ENCODE measurements at regions not wholly inside any gene's neighbourhood (a gene's known extent, or its start where the extent isn't known, plus 50 kb on each side); places are given as distances from the start of the nearest gene placed in this dataset.

DNA sequence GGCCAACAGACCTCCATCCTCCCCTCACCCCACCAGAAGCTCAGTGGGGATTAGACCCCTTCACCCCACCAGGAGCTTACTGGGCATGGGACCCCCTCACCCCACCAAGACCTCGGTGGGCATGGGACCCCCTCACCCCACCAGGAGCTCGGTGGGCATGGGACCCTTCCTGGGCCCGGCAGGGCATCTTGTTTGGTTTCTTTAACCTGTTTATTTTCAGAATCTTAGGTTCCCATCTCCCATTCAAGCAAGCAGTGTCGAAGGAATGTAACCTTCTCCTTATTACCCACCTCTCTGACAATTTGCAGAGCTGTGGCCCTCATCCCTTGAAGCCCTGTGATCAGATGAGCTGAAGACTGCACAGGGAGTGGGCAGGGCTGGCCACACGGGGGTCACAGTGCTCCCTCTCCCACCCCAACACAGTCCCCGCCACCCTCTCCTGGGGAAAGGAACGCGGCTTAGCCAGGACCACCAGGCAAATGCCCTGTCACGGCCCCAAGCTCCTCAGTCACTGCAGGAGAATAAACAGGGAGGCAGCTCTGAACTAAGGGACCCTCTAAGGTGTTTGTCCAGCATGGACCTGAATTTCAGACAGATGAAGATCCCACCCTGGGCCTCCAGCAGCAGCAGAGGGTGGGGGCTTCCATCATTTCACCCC, 330.0 kb downstream of the NPHP4 start:
- Mint-ChIP-seq H3K27me3 (ENCODE audit: low read depth) (no peaks in the 10 kb centered on the region; the same call in 1 of the 2 replicates), H3K36me3 (peaks cover 22% of the 10 kb centered on the region), H3K9me3 (peaks cover 46% of the 10 kb centered on the region), H3K4me1 (no peaks in the 10 kb centered on the region), H3K27ac (no peak overlapping the region), H3K4me3 (no peak overlapping the region)
- CTCF ChIA-PET: no interaction called here
- POLR2A ChIA-PET: no interaction called here
- no peak for TF ChIP-seq ZNF396 (CRISPR knock-in tag; IDR thresholded peaks at IDR 0.05; ENCODE audit: borderline replicate concordance)
- TF ChIP-seq, protein P1, sequence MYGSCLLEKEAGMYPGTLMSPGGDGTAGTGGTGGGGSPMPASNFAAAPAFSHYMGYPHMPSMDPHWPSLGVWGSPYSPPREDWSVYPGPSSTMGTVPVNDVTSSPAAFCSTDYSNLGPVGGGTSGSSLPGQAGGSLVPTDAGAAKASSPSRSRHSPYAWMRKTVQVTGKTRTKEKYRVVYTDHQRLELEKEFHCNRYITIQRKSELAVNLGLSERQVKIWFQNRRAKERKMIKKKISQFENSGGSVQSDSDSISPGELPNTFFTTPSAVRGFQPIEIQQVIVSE (CRISPR knock-in tag; IDR thresholded peaks at IDR 0.05; ENCODE audit: borderline replicate concordance): no peak
- TF ChIP-seq FOXP1 (CRISPR knock-in tag; IDR thresholded peaks at IDR 0.05; ENCODE audit: borderline replicate concordance): no peak
- TF ChIP-seq, protein P2, sequence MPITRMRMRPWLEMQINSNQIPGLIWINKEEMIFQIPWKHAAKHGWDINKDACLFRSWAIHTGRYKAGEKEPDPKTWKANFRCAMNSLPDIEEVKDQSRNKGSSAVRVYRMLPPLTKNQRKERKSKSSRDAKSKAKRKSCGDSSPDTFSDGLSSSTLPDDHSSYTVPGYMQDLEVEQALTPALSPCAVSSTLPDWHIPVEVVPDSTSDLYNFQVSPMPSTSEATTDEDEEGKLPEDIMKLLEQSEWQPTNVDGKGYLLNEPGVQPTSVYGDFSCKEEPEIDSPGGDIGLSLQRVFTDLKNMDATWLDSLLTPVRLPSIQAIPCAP (CRISPR knock-in tag; IDR thresholded peaks at IDR 0.05): no peak
- no peak for TF ChIP-seq PRRX2 (CRISPR knock-in tag; IDR thresholded peaks at IDR 0.05)
- TF ChIP-seq NR1H2 (CRISPR knock-in tag; IDR thresholded peaks at IDR 0.05): no peak
- TF ChIP-seq GABPB1 (CRISPR knock-in tag; IDR thresholded peaks at IDR 0.05): no peak
- no peak for TF ChIP-seq SMAD3 (CRISPR knock-in tag; IDR thresholded peaks at IDR 0.05; ENCODE audit: borderline replicate concordance)
- TF ChIP-seq, protein P3, sequence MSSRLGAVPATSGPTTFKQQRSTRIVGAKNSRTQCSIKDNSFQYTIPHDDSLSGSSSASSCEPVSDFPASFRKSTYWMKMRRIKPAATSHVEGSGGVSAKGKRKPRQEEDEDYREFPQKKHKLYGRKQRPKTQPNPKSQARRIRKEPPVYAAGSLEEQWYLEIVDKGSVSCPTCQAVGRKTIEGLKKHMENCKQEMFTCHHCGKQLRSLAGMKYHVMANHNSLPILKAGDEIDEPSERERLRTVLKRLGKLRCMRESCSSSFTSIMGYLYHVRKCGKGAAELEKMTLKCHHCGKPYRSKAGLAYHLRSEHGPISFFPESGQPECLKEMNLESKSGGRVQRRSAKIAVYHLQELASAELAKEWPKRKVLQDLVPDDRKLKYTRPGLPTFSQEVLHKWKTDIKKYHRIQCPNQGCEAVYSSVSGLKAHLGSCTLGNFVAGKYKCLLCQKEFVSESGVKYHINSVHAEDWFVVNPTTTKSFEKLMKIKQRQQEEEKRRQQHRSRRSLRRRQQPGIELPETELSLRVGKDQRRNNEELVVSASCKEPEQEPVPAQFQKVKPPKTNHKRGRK (CRISPR knock-in tag; IDR thresholded peaks at IDR 0.05; ENCODE audit: borderline replicate concordance): no peak
- no peak for TF ChIP-seq CREB1 (CRISPR knock-in tag; IDR thresholded peaks at IDR 0.05)
- TF ChIP-seq, protein P4, sequence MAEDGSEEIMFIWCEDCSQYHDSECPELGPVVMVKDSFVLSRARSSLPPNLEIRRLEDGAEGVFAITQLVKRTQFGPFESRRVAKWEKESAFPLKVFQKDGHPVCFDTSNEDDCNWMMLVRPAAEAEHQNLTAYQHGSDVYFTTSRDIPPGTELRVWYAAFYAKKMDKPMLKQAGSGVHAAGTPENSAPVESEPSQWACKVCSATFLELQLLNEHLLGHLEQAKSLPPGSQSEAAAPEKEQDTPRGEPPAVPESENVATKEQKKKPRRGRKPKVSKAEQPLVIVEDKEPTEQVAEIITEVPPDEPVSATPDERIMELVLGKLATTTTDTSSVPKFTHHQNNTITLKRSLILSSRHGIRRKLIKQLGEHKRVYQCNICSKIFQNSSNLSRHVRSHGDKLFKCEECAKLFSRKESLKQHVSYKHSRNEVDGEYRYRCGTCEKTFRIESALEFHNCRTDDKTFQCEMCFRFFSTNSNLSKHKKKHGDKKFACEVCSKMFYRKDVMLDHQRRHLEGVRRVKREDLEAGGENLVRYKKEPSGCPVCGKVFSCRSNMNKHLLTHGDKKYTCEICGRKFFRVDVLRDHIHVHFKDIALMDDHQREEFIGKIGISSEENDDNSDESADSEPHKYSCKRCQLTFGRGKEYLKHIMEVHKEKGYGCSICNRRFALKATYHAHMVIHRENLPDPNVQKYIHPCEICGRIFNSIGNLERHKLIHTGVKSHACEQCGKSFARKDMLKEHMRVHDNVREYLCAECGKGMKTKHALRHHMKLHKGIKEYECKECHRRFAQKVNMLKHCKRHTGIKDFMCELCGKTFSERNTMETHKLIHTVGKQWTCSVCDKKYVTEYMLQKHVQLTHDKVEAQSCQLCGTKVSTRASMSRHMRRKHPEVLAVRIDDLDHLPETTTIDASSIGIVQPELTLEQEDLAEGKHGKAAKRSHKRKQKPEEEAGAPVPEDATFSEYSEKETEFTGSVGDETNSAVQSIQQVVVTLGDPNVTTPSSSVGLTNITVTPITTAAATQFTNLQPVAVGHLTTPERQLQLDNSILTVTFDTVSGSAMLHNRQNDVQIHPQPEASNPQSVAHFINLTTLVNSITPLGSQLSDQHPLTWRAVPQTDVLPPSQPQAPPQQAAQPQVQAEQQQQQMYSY (CRISPR knock-in tag; IDR thresholded peaks at IDR 0.05): no peak
- no peak for TF ChIP-seq JUN (CRISPR knock-in tag; IDR thresholded peaks at IDR 0.05)
- TF ChIP-seq, protein P5, sequence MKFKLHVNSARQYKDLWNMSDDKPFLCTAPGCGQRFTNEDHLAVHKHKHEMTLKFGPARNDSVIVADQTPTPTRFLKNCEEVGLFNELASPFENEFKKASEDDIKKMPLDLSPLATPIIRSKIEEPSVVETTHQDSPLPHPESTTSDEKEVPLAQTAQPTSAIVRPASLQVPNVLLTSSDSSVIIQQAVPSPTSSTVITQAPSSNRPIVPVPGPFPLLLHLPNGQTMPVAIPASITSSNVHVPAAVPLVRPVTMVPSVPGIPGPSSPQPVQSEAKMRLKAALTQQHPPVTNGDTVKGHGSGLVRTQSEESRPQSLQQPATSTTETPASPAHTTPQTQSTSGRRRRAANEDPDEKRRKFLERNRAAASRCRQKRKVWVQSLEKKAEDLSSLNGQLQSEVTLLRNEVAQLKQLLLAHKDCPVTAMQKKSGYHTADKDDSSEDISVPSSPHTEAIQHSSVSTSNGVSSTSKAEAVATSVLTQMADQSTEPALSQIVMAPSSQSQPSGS (CRISPR knock-in tag; IDR thresholded peaks at IDR 0.05; ENCODE audit: borderline replicate concordance, low read depth): no peak
- ATAC-seq: no peak
- no peak for DNase-seq (ENCODE audit: low spot score)

- DNase-seq (ENCODE audit: low spot score): no peak
- H3K4me3 Mint-ChIP-seq: no peak overlapping the region
- no peaks in the 10 kb centered on the region; the same call in 1 of the 2 replicates for H3K27me3 Mint-ChIP-seq (ENCODE audit: low read depth)
- CTCF ChIA-PET: no interaction called here
- H3K36me3 Mint-ChIP-seq: peaks cover 21% of the 10 kb centered on the region
- peaks cover 47% of the 10 kb centered on the region for H3K9me3 Mint-ChIP-seq
- POLR2A ChIA-PET: no interaction called here
- ATAC-seq: no peak
- no peaks in the 10 kb centered on the region for H3K4me1 Mint-ChIP-seq
- no peak overlapping the region for H3K27ac Mint-ChIP-seq
- no peak for TF ChIP-seq NFATC4 (CRISPR knock-in tag; IDR thresholded peaks at IDR 0.05)
- no peak for TF ChIP-seq ZNF396 (CRISPR knock-in tag; IDR thresholded peaks at IDR 0.05; ENCODE audit: borderline replicate concordance)
- TF ChIP-seq, protein P2 (CRISPR knock-in tag; IDR thresholded peaks at IDR 0.05): no peak
- TF ChIP-seq ATF6 (CRISPR knock-in tag; IDR thresholded peaks at IDR 0.05): no peak
- TF ChIP-seq, protein P3 (CRISPR knock-in tag; IDR thresholded peaks at IDR 0.05; ENCODE audit: borderline replicate concordance): no peak
Observed at GRCh38 chr1:5661196-5662085, 330.8 kb downstream of the NPHP4 start.

All from WTC11 (cell line).